HG02798 (cell line): ENCODE measurements at regions not wholly inside any gene's neighbourhood (a gene's known extent, or its start where the extent isn't known, plus 50 kb on each side); places are given as distances from the start of the nearest gene placed in this dataset.
"Not testable (repeated sequence)": the region's sequence is repeated elsewhere in the genome, so short reads cannot be mapped to it uniquely, and the experiment has no call there.

Source experiments
- ATAC-seq: cut with Tn5 transposase; IDR thresholded peaks from one replicate; pipeline ENCODE4 v1.9.1; 2021; ENCODE audit warnings: mild to moderate bottlenecking; ENCODE audit not compliant: unreplicated experiment, poor library complexity

DNA sequence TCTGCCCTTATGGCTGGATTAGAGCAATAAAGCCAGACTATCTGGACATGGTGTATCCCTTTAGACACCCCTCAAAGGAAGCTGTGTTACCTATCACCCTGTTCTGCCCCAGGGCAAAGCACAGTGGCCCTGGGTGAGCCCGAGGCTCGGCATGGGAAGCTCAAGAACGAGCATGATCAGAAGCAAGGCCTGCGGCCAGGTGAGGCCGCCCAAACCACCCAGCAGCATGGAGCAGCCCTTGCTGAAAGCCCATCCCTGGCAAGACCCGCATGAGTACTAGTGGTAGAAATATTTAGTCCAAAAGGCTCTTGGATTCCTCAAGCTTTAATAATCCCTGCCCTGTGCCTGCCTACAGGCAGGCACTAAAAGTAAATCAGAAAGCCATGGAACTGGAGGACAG is 261.1 kb downstream of the MEX3B start:
- no peak for ATAC-seq

DNA sequence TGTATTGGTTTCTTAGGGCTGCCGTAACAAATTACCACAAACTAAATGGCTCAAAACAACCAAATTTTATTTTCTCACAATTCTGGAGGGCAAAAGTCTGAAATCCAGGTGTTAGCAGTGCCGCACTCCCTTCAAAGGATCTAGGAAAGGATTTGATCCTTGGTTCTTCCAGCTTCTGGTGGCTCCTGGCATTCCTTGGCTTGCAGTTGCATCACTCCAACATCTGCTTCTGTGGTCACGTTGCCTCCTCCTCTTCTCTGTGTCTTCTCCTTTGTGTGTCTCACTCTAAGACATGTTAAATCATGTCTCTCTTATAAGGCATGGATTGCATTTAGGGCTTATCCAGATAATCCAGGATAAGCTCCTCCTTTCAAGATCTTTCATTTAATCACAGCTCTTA is 262.2 kb downstream of the MEX3B start:
- no peak for ATAC-seq

DNA sequence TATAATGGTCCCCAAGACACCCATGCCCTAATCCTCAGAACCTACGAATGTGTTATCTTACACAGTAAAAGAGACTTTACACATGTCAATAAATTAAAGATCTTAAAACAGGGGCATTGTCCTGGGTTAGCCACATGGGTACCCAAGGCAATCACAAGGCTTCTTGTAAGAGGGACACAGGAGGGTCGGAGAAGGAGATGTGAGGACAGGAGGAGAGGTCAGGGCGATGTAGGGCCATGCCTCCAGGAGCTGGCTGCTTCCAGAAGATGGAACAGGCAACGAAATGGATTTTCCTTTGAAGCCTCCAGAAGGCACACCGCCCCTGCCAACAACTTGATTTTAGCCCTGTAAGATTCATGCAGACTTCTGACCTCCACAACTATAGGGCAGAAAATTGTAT is 262.7 kb downstream of the MEX3B start:
- ATAC-seq: no peak

DNA sequence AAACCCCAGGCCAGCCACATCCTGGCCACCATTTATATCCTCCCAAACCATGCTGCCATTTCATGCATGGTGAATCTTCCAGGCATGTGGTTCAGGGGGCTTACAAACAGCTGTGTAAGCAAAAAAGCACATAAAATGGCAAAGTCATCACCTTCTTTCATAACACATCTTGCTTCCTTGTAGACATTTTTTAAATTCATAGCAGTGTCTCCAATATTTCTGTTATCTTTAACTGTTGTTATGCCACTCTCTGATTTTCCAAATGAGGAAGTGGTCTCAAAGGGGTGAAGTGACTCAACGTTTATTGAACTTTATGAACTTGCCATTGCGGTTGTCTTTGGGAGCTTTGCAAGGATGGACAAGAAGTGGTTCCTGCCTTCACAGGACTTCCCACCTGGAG is 264.4 kb downstream of the MEX3B start:
- ATAC-seq: no peak

DNA sequence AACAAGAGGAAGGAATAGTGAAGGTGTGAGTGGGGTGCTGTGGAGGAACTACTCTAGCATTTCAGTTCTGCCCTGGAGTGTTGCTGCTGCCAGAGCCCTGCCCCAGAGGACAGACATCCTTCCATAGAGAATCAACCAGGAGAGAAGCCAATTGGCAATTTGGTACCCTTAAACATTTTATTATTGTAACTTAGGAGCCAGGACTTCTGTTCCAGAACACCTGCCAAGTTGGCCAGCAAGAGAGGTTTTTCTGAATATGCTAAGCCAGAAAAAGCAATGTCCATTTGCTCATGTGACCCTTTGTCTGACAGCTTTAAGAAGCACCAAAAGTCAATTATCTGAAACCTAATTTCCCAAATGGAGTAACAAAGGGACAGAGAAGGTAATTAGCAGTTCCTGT is 264.9 kb downstream of the MEX3B start:
- no peak for ATAC-seq

DNA sequence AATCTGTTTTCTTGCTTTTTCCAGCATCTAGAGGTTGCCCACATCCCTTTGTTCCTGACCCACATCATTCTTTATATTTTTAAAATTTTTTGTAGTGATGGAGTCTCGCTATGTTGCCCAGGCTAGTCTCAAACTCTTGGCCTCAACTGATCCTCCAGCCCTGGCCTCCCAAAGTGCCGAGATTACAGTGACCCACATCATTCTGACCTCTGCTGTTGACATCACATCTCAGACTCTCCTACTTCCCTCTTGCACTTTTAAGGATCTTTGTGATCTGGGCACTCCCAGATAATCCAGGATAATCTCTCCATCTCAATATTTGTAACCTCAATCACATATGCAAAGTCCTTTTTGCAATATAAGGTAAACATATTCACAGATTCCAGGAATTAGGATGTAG is 266.6 kb downstream of the MEX3B start:
- no peak for ATAC-seq

DNA sequence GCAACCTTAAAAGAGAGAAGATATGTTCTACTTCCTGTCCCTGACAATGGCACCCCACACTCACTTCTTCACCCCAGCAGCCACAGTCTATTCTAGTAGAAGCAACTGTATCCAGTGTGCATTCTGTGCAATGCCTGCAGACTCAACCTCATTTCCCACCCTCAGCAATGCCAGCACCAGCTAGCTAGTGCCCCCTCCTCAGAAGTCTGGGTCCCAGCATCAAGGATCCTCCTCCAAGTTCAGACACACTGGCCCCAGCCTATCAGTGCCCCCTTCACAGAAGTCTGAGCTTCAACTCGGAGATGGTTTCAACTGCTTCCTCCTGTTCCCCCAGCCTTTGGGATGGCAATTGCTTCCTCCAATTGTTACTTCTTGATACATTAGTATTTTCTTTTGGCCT is 268.3 kb downstream of the MEX3B start:
- no peak for ATAC-seq

DNA sequence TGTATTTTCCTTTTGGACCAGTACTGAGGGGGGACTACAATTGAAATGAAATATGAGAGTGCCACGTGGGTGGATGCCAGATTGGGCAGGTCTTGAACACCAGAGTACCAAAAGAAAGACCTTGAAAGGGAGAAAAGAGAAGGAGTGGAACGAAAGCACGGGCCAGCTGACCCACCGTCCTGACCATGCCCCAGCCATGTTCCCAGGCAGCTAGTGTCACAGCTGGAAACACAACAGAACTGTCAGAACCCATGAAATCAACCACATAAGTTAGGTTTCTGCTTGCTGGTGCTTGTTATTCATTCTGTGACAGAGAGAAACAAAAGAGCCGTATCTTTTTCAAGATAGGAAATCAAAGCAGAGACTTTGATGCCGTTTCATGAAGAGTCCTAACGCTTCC is 268.8 kb downstream of the MEX3B start:
- no peak for ATAC-seq

DNA sequence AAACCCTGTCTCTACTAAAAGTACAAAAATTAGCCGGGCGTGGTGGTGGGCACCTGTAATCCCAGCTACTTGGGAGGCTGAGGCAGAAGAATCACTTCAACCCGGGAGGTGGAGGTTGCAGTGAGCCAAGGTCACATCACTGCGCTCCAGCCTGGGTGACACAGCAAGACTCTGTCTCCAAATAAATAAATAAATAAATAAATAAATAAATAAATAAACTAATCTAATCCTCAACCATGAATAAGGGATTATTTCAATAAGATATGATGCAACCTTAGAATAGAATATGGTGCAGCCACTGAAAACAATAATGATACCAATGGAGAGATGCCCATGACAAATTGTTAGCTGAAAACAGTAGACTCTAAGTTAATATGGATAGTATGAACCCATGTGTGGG is 270.0 kb downstream of the MEX3B start:
- not testable (repeated sequence) for ATAC-seq

DNA sequence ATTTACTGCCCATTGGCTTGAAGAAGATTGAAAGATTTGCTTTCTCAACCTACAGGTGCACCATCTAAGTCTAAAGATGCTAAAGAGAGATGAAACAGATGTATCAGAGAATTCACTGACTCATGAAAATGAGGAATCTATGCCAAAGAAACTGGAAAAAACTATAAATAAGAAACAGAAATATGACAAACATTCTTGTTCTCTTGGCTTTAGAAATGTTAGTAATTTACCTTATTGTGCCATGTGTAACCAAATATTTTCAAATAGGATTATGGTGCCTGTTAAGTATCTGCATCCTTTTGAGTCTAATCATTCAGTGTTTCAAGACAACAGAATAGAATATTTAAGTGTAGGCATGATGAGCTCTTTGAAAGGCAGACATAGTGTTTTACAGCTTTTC is 271.5 kb downstream of the MEX3B start:
- ATAC-seq: no peak

DNA sequence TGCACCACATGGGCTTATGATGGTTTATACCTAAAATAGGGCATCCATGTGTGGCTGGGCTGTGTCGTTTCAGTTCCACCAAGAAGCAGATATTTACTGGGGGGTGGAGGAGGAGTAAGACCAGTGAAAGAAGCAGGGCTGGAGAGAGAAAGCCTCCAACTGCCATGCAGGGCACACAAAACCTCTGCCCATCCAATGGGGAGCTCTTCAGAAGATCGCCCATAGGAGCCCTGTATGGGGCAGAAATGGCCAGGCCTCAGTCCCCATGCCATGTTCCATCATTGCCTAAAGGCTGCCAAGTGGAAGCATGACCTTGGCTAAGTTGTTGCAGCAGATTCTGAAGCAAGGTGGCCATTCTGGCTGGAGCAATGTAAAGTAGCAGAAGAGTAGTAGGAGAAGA is 277.0 kb downstream of the MEX3B start:
- ATAC-seq: no peak

DNA sequence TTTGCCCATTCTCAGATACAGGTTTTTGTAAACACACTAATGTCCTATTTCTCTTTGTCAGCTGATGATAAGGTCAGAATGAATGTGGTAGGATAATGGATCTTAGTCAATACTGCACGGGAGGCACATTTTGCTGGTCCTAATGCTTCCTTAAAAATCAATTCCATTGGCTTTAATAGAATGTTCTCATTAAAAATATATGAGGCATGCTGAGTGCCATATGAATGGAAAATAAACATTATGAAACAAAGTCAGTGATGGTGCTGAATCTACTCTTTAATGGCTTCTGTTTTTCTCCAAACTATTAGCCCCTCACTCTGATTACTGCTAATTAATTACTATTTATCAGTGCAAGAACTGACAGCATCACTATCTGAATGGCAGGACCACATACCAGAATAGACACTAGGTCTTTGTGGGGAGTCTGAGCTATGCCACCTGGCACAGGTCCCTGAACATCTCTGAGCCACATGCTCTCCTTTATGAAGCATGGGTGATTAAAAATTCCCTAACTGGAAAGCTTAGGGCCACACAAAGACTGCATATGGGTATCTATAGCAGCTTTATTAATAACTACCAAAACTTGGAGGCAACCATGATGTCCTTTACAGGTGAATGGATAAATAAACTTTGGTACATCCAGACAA is 278.9 kb downstream of the MEX3B start:
- no peak for ATAC-seq

DNA sequence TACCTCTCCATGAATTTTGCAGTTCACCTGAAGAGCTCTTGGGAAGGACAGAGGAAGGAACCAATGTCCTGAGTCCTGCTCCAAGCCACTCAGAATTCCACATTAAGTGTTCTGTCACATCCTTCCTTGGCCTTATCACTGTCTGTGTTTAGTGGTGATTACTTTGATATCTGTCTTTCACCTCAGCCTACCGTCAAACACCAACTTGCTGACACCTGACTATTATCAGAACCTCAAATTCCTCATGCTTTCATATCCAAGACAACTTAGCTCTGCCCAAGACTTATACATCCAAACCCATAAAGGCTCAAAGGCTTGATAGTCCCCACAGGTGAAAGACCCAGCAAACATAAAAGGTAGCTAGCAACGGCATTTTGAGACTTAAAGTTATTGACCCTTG is 280.0 kb downstream of the MEX3B start:
- ATAC-seq: no peak

DNA sequence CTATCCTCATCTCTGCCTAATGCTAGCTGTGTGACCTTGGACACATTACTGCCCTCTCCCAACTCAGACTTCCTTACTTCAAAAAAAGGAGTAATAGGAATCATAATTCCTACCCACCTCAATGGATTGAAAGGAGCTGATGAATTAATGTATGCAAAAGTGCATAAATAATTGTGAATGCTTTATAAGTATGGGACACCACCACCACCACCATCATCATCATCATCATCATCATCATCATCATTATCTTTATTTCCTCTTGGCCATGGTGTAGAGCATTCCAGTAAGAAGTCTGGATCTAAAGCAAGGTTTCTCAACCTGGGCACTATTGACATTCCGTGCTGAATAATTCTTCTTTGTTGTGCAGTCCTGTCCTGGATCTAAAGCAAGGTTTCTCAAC is 282.5 kb downstream of the MEX3B start:
- ATAC-seq: no peak

DNA sequence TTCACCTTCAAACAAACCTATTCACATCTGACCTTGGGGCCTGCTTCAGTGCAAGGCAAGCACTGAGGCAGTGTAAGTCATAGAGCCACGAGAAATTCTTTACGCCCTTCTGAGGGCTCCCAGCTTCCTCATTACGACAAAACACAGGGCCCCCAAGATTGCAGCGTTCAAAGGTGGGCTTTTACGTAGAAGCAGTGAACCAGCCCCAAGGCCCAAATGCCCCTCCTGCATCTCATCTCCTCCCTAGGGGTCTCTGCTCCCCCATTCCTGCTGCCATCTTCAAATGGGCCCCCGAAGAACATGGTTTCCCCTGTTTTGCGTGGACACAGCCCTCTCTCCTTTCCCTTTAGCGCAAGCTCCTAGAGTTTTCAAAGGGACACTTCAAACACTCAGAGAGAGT is 285.1 kb downstream of the MEX3B start:
- no peak for ATAC-seq

DNA sequence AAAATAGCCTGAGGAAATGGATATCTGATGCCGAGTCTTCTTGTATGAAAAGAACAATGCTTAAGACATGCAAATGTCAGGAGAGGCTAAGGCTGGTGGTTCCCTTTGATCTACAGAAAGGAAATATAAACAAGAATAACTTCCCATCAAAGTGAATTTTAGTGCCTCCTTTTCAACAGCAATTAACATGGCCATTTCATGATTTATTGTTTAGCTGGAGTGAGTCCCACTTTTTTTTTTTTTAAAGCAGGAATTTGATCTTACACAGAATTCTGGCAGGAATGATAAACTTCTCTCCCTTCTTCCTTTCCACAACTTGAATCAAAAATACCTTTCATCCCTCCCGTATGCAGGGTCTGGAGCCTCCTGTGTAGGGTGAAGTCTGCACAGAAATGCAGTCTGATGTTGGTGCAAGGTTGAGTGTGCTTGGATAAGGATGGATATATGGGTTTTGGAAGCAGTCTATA is 287.0 kb downstream of the MEX3B start:
- ATAC-seq: no peak

DNA sequence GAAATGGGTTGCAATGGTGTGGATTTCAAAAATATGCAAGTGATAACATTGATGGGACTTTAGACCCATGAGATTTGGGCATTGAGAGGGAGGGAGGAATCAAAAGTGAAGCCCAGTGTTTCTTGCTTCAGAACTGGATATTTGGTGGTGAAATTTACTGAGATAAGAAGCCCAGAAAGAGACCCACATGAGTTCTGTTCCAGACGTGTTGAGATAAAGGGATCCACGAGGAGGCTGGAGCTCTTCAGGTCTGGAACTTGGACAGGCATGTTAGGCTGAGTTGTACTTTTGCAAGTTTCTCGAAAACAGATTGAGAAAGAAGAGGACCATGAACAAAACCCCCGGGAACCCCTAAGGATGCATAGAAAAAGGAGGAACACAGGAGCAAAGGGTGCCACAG is 290.2 kb downstream of the MEX3B start:
- no peak for ATAC-seq

DNA sequence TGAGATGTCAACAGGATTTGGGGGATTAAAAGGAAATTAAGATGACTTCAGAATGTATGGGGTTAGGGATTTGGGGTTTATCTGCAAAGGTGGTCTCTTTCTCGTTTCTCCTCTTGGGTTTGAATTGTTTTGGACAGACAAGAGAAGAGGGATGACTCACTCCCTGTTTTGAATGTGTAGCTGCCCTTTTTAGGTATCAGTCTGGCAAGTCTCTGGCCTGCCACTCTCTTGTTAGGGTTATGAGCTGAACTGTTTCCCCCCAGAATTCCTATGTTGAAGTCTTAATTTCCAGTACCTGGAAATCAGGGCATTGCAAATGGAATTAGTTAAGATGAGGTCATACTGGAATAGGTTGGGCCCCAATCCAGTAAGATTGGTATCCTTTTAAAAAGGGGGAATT is 291.7 kb downstream of the MEX3B start:
- no peak for ATAC-seq

DNA sequence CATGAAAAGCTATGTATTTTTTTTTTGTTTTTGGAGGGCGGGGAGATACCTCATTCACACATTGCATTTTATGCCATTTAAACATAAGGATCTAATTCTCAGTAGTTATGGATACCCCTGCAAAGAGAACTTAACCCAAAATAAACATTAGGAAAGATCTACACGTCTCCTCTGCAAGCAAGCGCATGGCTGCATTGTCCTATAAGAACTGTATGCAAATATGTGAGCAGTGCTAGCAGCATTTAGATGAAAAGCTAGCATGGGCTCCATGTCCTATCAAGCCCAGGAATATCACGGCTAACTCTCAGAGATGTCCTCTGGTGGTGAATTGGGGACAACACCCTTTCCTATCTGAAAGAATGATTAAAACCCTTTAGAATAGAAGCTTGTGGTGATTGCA is 292.8 kb downstream of the MEX3B start:
- ATAC-seq: no peak

DNA sequence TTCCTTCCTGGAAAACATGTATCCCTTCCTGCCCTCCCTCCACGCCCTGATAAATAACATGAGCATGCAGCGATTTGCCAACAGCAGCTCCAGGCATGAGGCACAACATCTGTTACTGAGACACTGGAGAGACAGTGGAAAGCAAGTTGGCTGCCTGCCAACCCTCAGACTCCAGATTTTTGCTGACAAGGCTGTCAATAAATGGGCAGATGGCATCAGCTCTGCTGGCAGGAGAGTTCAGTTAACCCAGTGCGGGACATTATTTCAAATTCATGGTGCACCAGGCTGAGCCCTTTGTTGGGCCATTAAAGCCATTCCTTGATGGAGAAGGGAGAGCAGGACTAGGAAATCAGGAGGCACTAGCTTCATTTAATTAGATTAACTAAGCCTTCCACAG is 293.3 kb downstream of the MEX3B start:
- no peak for ATAC-seq

DNA sequence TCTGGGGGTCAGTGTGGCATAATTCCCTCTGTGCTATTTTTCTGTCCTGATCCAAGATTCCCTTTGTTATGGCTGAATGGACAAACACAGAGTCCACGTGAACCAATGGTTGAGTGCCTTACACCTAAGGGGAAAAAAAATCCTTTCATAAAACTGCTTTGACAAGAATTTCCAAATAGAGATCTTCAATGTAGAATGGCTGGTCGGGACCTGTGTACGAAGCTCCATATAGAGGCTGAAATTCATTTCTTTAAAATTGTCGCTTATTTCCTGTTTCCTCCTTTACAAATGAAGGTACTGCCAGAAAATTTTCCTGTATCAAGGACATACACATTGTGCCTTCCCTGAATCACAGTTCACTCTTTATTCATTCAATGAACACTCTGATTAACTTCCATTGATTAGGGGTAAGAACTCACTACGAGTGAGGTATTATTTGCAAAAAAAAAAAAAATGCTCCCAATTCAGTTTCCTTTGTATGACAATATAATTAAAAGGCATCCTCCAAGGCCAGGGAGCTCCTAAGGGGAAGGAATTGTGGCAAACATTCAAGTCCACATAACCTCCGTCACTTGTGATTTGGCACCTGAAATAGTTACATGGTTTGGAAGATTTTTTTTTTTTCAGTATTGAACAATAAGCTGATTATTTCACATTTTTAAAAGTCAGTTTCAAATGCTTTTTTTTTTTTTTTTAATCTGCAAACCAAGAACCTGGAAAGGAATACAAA is 293.8 kb downstream of the MEX3B start:
- no peak for ATAC-seq

DNA sequence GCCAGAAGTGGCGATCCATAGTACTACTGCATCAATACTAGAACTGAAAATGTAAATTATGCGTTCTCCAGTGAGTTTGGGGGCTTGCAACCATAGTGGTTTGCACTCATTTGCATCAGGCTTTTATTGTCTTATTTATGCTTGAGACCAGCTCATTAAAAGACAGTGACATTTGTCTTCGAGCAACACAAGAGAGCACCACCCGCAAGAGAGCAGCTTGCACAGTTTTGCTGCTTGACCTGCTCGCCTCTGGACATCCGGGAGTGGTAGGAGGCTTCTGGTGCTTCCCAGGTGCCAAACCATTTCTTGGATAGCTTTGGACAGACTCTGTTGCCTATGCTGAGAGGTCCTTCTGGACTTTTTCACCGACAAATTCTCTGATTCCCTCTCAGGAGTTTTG is 294.6 kb downstream of the MEX3B start:
- no peak for ATAC-seq
